Endothelial cell of umbilical vein (primary cell): ENCODE measurements at regions not wholly inside any gene's neighbourhood (a gene's known extent, or its start where the extent isn't known, plus 50 kb on each side); places are given as distances from the start of the nearest gene placed in this dataset.

Experiments
- TF ChIP-seq, protein P1 (sequence below): IDR thresholded peaks from 2 replicates; pipeline ENCODE4 v1.6.1; 2011; ENCODE audit not compliant: insufficient read depth, insufficient read length
- TF ChIP-seq, protein P2 (sequence below), 2 donors: IDR thresholded peaks; 1 replicate in 1 of 2; 2 replicates in 1 of 2; pipeline ENCODE4 v1.5.1; 2011; ENCODE audit warnings: low read length in 2 of 2, mild to moderate bottlenecking in 2 of 2, moderate library complexity in 2 of 2, control low read depth in 1 of 2, inconsistent platforms in 1 of 2, low read depth in 1 of 2; ENCODE audit not compliant: insufficient read depth in 1 of 2; ENCODE audit errors: extremely low read depth in 1 of 2

DNA sequence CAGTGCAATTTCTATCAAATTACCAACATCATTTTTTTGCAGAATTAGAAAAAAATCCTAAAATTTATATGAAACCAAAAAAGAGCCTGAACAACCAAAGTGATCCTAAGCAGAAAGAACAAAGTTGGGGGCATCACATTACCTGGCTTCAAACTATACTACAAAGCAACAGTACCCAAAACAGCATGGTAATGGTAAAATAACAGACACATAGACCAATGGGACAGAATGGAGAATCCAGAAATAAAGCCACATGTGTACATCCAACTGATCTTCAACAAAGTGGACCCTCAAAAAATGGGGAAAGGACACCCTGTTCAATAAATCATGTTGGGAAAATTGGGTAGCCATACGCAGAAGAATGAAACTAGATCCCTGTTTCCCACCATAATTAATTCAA lies 245.7 kb upstream of the CTAGE1 start:
- TF ChIP-seq, protein P1, sequence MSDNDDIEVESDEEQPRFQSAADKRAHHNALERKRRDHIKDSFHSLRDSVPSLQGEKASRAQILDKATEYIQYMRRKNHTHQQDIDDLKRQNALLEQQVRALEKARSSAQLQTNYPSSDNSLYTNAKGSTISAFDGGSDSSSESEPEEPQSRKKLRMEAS: no peak
- TF ChIP-seq, protein P2, sequence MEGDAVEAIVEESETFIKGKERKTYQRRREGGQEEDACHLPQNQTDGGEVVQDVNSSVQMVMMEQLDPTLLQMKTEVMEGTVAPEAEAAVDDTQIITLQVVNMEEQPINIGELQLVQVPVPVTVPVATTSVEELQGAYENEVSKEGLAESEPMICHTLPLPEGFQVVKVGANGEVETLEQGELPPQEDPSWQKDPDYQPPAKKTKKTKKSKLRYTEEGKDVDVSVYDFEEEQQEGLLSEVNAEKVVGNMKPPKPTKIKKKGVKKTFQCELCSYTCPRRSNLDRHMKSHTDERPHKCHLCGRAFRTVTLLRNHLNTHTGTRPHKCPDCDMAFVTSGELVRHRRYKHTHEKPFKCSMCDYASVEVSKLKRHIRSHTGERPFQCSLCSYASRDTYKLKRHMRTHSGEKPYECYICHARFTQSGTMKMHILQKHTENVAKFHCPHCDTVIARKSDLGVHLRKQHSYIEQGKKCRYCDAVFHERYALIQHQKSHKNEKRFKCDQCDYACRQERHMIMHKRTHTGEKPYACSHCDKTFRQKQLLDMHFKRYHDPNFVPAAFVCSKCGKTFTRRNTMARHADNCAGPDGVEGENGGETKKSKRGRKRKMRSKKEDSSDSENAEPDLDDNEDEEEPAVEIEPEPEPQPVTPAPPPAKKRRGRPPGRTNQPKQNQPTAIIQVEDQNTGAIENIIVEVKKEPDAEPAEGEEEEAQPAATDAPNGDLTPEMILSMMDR (IDR thresholded peaks at IDR 0.05; ENCODE audit: extremely low read depth in 1 of 2, insufficient read depth in 1 of 2, low read depth in 1 of 2, low read length in 2 of 2): no peak
